NT2/D1 (cell line): ENCODE measurements at regions not wholly inside any gene's neighbourhood (a gene's known extent, or its start where the extent isn't known, plus 50 kb on each side); places are given as distances from the start of the nearest gene placed in this dataset.

Experiments used
- SUZ12 ChIP-seq: IDR thresholded peaks from 2 replicates; pipeline ENCODE4 v1.6.1; 2011; ENCODE audit not compliant: insufficient read length, insufficient read depth; ENCODE audit errors: extremely low read depth
- YY1 ChIP-seq: IDR thresholded peaks from 2 replicates; pipeline ENCODE4 v1.6.1; 2011; ENCODE audit not compliant: insufficient read length, insufficient read depth
- ZNF274 ChIP-seq: IDR thresholded peaks from 2 replicates; pipeline ENCODE4 v1.6.1; 2011; ENCODE audit warnings: mild to moderate bottlenecking, low read depth, low read length

DNA sequence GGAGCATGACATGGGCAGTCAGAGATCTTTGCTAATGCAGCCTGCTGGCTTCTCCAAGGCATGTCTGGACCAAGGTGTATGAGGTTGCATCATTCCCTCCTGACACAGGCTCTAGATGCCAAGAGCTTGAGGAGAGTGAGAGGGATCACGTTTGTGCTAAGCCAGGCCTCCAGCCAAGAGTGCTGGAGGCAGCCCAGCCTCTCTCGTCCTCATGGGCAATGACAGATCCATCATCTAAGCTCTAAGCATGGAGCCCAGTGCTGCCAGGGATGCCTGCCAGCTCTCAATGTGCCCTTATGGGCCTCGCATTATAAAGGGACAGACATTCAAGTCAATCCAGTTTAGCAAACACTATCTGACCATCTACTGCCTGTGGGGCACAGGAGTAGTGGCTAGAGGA, 136.3 kb upstream of the VSTM2B start:
- no peak for TF ChIP-seq SUZ12
- no peak for TF ChIP-seq YY1
- TF ChIP-seq ZNF274, result no peak
